Midbrain (tissue), 1 donor: ENCODE measurements at regions not wholly inside any gene's neighbourhood (a gene's known extent, or its start where the extent isn't known, plus 50 kb on each side); places are given as distances from the start of the nearest gene placed in this dataset.
"Not testable (repeated sequence)": the region's sequence is repeated elsewhere in the genome, so short reads cannot be mapped to it uniquely, and the experiment has no call there.

Source experiments
- DNase-seq: peaks from one replicate; lab custom pipeline; 2025; lab: John Stamatoyannopoulos, UW

GRCh38 chr16:88148078-88148477 is 196.8 kb downstream of the BANP start:
- not testable (repeated sequence) for DNase-seq

GRCh38 chr16:88148682-88149081 is 197.4 kb downstream of the BANP start:
- not testable (repeated sequence) for DNase-seq

- DNase-seq: not testable (repeated sequence)
These were observed 197.9 kb downstream of the BANP start for GRCh38 chr16:88149158-88149603.

- DNase-seq: not testable (repeated sequence)
These were observed 198.4 kb downstream of the BANP start for GRCh38 chr16:88149663-88150062.

GRCh38 chr16:88150456-88151128 is 199.4 kb downstream of the BANP start:
- not testable (repeated sequence) for DNase-seq

GRCh38 chr16:88151129-88151499 is 199.9 kb downstream of the BANP start:
- DNase-seq: not testable (repeated sequence)

- DNase-seq: not testable (repeated sequence)
These were observed 200.9 kb downstream of the BANP start for GRCh38 chr16:88151859-88152843.

- DNase-seq: not testable (repeated sequence)
These were observed 201.6 kb downstream of the BANP start for GRCh38 chr16:88152879-88153278.

- DNase-seq: not testable (repeated sequence)
These were observed 202.3 kb downstream of the BANP start for GRCh38 chr16:88153516-88153915.

- DNase-seq: not testable (repeated sequence)
These were observed 203.7 kb downstream of the BANP start for GRCh38 chr16:88154886-88155285.

- not testable (repeated sequence) for DNase-seq
These were observed 204.4 kb downstream of the BANP start for GRCh38 chr16:88155681-88156080.

GRCh38 chr16:88156640-88157283 is 205.5 kb downstream of the BANP start:
- not testable (repeated sequence) for DNase-seq

GRCh38 chr16:88157686-88158085 is 206.5 kb downstream of the BANP start:
- DNase-seq: not testable (repeated sequence)

GRCh38 chr16:88158256-88159045 is 207.2 kb downstream of the BANP start:
- not testable (repeated sequence) for DNase-seq

GRCh38 chr16:88159046-88159896 is 208.0 kb downstream of the BANP start:
- not testable (repeated sequence) for DNase-seq

- DNase-seq: not testable (repeated sequence)
These were observed 208.7 kb downstream of the BANP start for GRCh38 chr16:88159897-88160335.

- not testable (repeated sequence) for DNase-seq
These were observed 210.0 kb downstream of the BANP start for GRCh38 chr16:88161191-88161590.

GRCh38 chr16:88161623-88162275 is 210.5 kb downstream of the BANP start:
- DNase-seq: not testable (repeated sequence)

- not testable (repeated sequence) for DNase-seq
These were observed 211.5 kb downstream of the BANP start for GRCh38 chr16:88162778-88163177.
